Right lobe of liver (tissue), 6 donors: ENCODE measurements at regions not wholly inside any gene's neighbourhood (a gene's known extent, or its start where the extent isn't known, plus 50 kb on each side); places are given as distances from the start of the nearest gene placed in this dataset.

Source experiments
- ATAC-seq, 4 donors: fragments of 200-7000 bp; cut with Tn5 transposase; one replicate each; pipeline ENCODE4 v1.9.1; 2020; ENCODE audit warnings: mild to moderate bottlenecking in 4 of 4, moderate library complexity in 4 of 4
- DNase-seq, 3 donors: peaks; one replicate each; pipeline ENCODE4 v3.0.0-alpha.2; 2020
- H3K27ac ChIP-seq, 3 donors: fragments of 200-600 bp; one replicate each; pipeline ENCODE4 v1.8.0; 2022
- H3K27me3 ChIP-seq, 2 donors: fragments of 200-600 bp; one replicate each; pipeline ENCODE4 v1.8.0; 2022
- H3K36me3 ChIP-seq, 4 donors: fragments of 200-600 bp; sonication (generic) in 1 of 4; one replicate each; pipeline versions ENCODE4 v1.5.1 to v1.8.0; 2017 to 2022; ENCODE audit warnings: control low read depth in 1 of 4
- H3K4me1 ChIP-seq, 4 donors: fragments of 200-600 bp; sonication (generic) in 1 of 4; one replicate each; pipeline versions ENCODE4 v1.5.1 to v1.8.0; 2017 to 2022; ENCODE audit warnings: control low read depth in 1 of 4
- H3K4me3 ChIP-seq, 3 donors: fragments of 200-600 bp; one replicate each; pipeline ENCODE4 v1.8.0; 2022
- H3K9me3 ChIP-seq, 4 donors: fragments of 200-600 bp; sonication (generic) in 1 of 4; one replicate each; pipeline versions ENCODE4 v1.5.1 to v1.8.0; 2017 to 2022; ENCODE audit warnings: control low read depth in 1 of 4
- CTCF ChIP-seq, 4 donors: fragments of 200-600 bp in 3 of 4; fragments of 450-650 bp in 1 of 4; IDR thresholded peaks; one replicate each; pipeline versions ENCODE4 v1.5.1 to v1.8.0; 2016 to 2022; ENCODE audit warnings: antibody characterized with exemption in 4 of 4, mild to moderate bottlenecking in 2 of 4
- POLR2A ChIP-seq: fragments of 450-650 bp; IDR thresholded peaks from one replicate; pipeline ENCODE4 v1.6.1; 2017; ENCODE audit warnings: antibody characterized with exemption, mild to moderate bottlenecking
- WGBS: methylation state at CpG from one replicate; pipeline ENCODE4 v1.1.6; 2018; ENCODE audit warnings: low coverage, low lambda C conversion rate; ENCODE audit not compliant: insufficient coverage; ENCODE audit errors: missing lambda C conversion rate; 5-methylcytosine and 5-hydroxymethylcytosine counted together
- intact Hi-C, 2 donors: fragments of 100-400 bp; cut with DNase I; formaldehyde crosslinking; loops; one replicate each; pipeline versions ENCODE4 v1.11.2 to v1.14.1; 2022
- donor health status: DM: no; HTN: yes; CAD: no.
- donor health status: DM: no; HTN: no; CAD: no.
- donor health status: DM: no; HTN: no; CAD: no.
- donor health status: DM: no; HTN: yes; CAD: no.
- donor health status: DM: no; HTN: yes; CAD: no.

- TF ChIP-seq CTCF (IDR thresholded peaks at IDR 0.05) (no peak), POLR2A (no peak)
- Histone ChIP-seq H3K27me3 (no peaks in the 10 kb centered on the region), H3K4me1 (no peaks in the 10 kb centered on the region), H3K36me3 (no peaks in the 10 kb centered on the region), H3K27ac (no peak overlapping the region), H3K4me3 (no peak overlapping the region), H3K9me3 (no peaks in the 10 kb centered on the region)
- no peak for DNase-seq
- intact Hi-C loops, result no loop called here
- 60% methylated on average over 1 of the region's 1 CpG for WGBS
- peak in 1 of 4 donors; percentile 40 for ATAC-seq
Measured at GRCh38 chr13:99636306-99636705, 135.0 kb downstream of the TM9SF2 start.

GRCh38 chr13:99634672-99635071, 133.4 kb downstream of the TM9SF2 start:
- intact Hi-C loops, result no loop called here
- no peaks in the 10 kb centered on the region for H3K27me3 ChIP-seq
- no peak for TF ChIP-seq CTCF (IDR thresholded peaks at IDR 0.05)
- TF ChIP-seq POLR2A, result no peak
- ATAC-seq (peak in 1 of 4 donors; percentile 11), DNase-seq (no peak)
- H3K4me3 ChIP-seq, result no peak overlapping the region
- no peaks in the 10 kb centered on the region for H3K9me3 ChIP-seq
- WGBS, result 89% methylated on average over 6 of the region's 7 CpGs
- peaks cover 0 to 14% (median 5%) of the 10 kb centered on the region in 4 donors for H3K4me1 ChIP-seq
- no peak overlapping the region for H3K27ac ChIP-seq
- H3K36me3 ChIP-seq, result no peaks in the 10 kb centered on the region

GRCh38 chr13:99630269-99630898, 129.1 kb downstream of the TM9SF2 start:
- intact Hi-C loops, result no loop called here
- Histone ChIP-seq H3K4me1 (peaks cover 0 to 14% (median 5%) of the 10 kb centered on the region in 4 donors), H3K27me3 (no peaks in the 10 kb centered on the region), H3K27ac (peak overlapping the region in 1 of 3 donors; percentile 13), H3K9me3 (no peaks in the 10 kb centered on the region), H3K4me3 (no peak overlapping the region), H3K36me3 (no peaks in the 10 kb centered on the region)
- WGBS, result 24% methylated on average over 3 of the region's 3 CpGs
- no peak for TF ChIP-seq CTCF (IDR thresholded peaks at IDR 0.05)
- TF ChIP-seq POLR2A, result no peak
- ATAC-seq (peak; percentile 78 to 89 (median 84)), DNase-seq (no peak)

GRCh38 chr13:99629641-99630040, 128.4 kb downstream of the TM9SF2 start:
- peak in 1 of 4 donors; percentile 17 for ATAC-seq
- intact Hi-C loops, result no loop called here
- Histone ChIP-seq H3K27ac (peak overlapping the region in 1 of 3 donors; percentile 13), H3K36me3 (no peaks in the 10 kb centered on the region), H3K4me1 (peaks cover 0 to 14% (median 5%) of the 10 kb centered on the region in 4 donors), H3K9me3 (no peaks in the 10 kb centered on the region), H3K4me3 (no peak overlapping the region), H3K27me3 (no peaks in the 10 kb centered on the region)
- no peak for TF ChIP-seq POLR2A
- no peak for TF ChIP-seq CTCF (IDR thresholded peaks at IDR 0.05)
- no peak for DNase-seq
- 93% methylated on average over 2 of the region's 5 CpGs for WGBS
